Fibroblast of the aortic adventitia (primary cell): ENCODE measurements at regions not wholly inside any gene's neighbourhood (a gene's known extent, or its start where the extent isn't known, plus 50 kb on each side); places are given as distances from the start of the nearest gene placed in this dataset.

Source experiments
- DNase-seq: peaks from one replicate; pipeline ENCODE4 v3.0.0-alpha.2; 2010; ENCODE audit warnings: low read depth
- H3K4me3 ChIP-seq: 2 replicates; pipeline ENCODE4 v1.5.1; 2011; ENCODE audit warnings: low read depth, mild to moderate bottlenecking, control low read depth, low read length, moderate library complexity
- CTCF ChIP-seq: IDR thresholded peaks from 2 replicates; pipeline ENCODE4 v1.5.1; 2011; ENCODE audit warnings: mild to moderate bottlenecking, low read length, control low read depth, inconsistent platforms; ENCODE audit not compliant: insufficient read depth

DNA sequence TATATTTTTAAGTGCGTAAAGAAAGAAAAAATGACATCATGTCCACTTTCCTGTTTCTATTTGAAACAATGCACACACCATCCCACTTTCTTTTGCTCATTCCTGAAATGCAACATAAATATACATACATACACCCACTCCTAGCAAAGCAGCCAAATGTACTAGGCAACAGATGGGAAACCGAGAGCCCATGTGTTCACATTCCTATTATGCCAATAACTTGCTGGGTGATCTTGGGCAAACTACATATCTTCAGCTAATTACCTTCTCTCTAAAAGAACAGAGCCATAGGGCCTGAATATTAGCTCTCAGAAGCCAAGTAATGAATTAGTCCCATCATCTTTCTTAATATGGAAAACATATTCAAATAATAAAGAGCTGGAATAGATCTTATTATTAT, 610.6 kb upstream of the ATXN8OS start:
- TF ChIP-seq CTCF = no peak
- no peak for DNase-seq
- no peak overlapping the region for H3K4me3 ChIP-seq

- TF ChIP-seq CTCF = no peak
- DNase-seq = no peak
- no peak overlapping the region for H3K4me3 ChIP-seq
Observed at GRCh38 chr13:69495096-69495495, 612.5 kb upstream of the ATXN8OS start.

DNA sequence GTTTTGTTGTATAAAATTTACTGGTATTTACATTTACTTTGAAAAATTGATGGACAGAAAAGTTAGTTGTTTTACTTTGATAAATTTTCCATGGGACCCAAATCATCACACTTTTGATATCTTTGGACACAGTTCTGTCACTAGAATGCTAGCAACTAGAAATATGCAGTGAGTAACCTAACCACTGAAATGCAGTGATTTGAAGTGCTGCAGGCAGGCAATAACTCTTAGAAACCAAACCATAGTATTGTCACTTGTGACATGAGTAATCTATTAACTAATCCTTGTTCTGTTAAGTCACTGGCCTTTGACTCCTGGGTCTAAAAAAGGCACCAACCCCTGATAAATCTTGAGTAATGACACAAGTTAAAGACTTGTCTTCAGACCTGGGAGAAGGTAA, 620.0 kb upstream of the ATXN8OS start:
- TF ChIP-seq CTCF = no peak
- H3K4me3 ChIP-seq = no peak overlapping the region
- DNase-seq = no peak

- TF ChIP-seq CTCF = no peak
- no peak for DNase-seq
- no peak overlapping the region for H3K4me3 ChIP-seq
Observed at GRCh38 chr13:69485991-69486592, 621.5 kb upstream of the ATXN8OS start.

DNA sequence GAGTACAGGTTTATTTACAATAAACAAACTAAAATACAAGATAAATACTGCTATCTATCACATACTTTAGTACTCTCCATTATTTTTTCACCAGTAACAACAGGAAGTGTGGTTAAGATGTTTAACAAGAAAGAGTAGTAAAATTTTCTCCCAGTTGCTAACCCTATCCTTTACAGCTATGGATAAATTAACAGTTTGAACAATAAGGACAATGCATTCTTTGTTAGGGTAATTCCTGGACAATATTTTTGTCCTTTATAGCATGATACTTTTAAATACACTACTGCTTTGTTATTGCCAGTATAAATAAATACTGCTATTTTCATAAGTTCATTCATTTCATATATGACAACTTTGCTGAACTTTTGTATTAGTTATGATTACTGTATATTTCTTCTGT, 630.2 kb upstream of the ATXN8OS start:
- no peak for TF ChIP-seq CTCF
- no peak overlapping the region for H3K4me3 ChIP-seq
- DNase-seq = no peak

GRCh38 chr13:69474011-69474685, 633.5 kb upstream of the ATXN8OS start:
- no peak for DNase-seq
- TF ChIP-seq CTCF = no peak
- H3K4me3 ChIP-seq = no peak overlapping the region

DNA sequence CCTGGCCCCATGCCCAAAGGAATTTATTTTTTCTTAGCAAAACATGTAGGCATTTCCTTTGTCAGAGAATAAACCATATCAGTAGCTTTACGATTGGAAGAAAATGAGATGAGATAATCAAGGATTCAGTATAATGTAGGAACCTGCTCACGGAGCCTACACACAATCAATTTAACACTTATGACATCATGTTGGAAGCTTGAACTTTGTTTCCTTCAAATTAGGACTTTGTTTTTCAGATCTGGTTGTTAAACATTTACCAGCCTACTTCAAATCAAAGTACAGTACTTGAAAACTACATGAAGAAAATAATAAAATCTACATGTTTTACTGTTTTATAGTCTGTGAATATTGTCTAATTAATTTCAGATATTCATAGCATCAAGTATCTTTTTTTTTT, 639.0 kb upstream of the ATXN8OS start:
- H3K4me3 ChIP-seq = no peak overlapping the region
- no peak for DNase-seq
- no peak for TF ChIP-seq CTCF
